CD4-positive, alpha-beta T cell (primary cell): ENCODE measurements at regions not wholly inside any gene's neighbourhood (a gene's known extent, or its start where the extent isn't known, plus 50 kb on each side); places are given as distances from the start of the nearest gene placed in this dataset.

Experiments used
- ATAC-seq: fragments of 200-7000 bp; cut with Tn5 transposase; one replicate; pipeline ENCODE4 v1.10.0; 2022; ENCODE audit warnings: mild to moderate bottlenecking; ENCODE audit not compliant: poor library complexity
- CTCF ChIA-PET: fragments of 350-600 bp; sonication (Branson Sonifier 250); formaldehyde crosslinking; loops from one replicate; lab custom pipeline; 2021; ENCODE audit warnings: antibody characterized with exemption, inconsistent platforms; lab: Charles Lee
- POLR2A ChIA-PET: fragments of 350-600 bp; sonication (Branson Sonifier 250); formaldehyde crosslinking; loops from one replicate; lab custom pipeline; 2021; ENCODE audit warnings: antibody characterized with exemption, inconsistent platforms; lab: Charles Lee
- DNase-seq, 14 experiments: peaks; one replicate each; pipeline ENCODE4 v3.0.0-alpha.2; 2013 to 2020; ENCODE audit warnings: mixed read lengths in 2 of 14
- H3K27ac ChIP-seq, 2 donors: one replicate each; pipeline versions ENCODE4 v1.5.1 to v1.7.0; 2013; ENCODE audit warnings: low read length in 2 of 2, low read depth in 1 of 2, mild to moderate bottlenecking in 1 of 2
- H3K27me3 ChIP-seq, 2 experiments: 1 replicate in 1 of 2; 2 replicates in 1 of 2; pipeline versions ENCODE4 v1.6.1 to v1.7.0; 2013; ENCODE audit warnings: low read length in 2 of 2, control low read depth in 1 of 2, mild to moderate bottlenecking in 1 of 2, moderate library complexity in 1 of 2; ENCODE audit not compliant: insufficient read depth in 2 of 2, control insufficient read depth in 1 of 2
- H3K36me3 ChIP-seq: one replicate; pipeline ENCODE4 v1.6.1; 2013; ENCODE audit warnings: low read length, control low read depth; ENCODE audit not compliant: insufficient read depth
- H3K4me1 ChIP-seq: one replicate; pipeline ENCODE4 v1.6.1; 2013; ENCODE audit warnings: low read length, control low read depth; ENCODE audit not compliant: insufficient read depth
- H3K4me3 ChIP-seq: one replicate; pipeline ENCODE4 v1.5.1; 2013; ENCODE audit warnings: mild to moderate bottlenecking, low read length, moderate library complexity
- H3K9me3 ChIP-seq, 2 experiments: 1 replicate in 1 of 2; 2 replicates in 1 of 2; pipeline versions ENCODE4 v1.6.1 to v1.7.0; 2013; ENCODE audit warnings: low read length in 2 of 2, mild to moderate bottlenecking in 2 of 2, control low read depth in 1 of 2, moderate library complexity in 1 of 2; ENCODE audit not compliant: control insufficient read depth in 1 of 2, insufficient read depth in 1 of 2
- H3K27ac Mint-ChIP-seq: one replicate; pipeline ENCODE4 v1.8.0; 2020; ENCODE audit warnings: mixed read lengths
- H3K27me3 Mint-ChIP-seq: one replicate; pipeline ENCODE4 v1.8.0; 2021; ENCODE audit warnings: mixed read lengths
- H3K36me3 Mint-ChIP-seq: one replicate; pipeline ENCODE4 v1.8.0; 2021; ENCODE audit warnings: low read depth, mixed read lengths
- H3K4me1 Mint-ChIP-seq: one replicate; pipeline ENCODE4 v1.8.0; 2021; ENCODE audit warnings: low read depth, mixed read lengths
- H3K4me3 Mint-ChIP-seq: one replicate; pipeline ENCODE4 v1.8.0; 2020; ENCODE audit warnings: mild to moderate bottlenecking, mixed read lengths
- H3K9me3 Mint-ChIP-seq: one replicate; pipeline ENCODE4 v1.8.0; 2020; ENCODE audit warnings: mixed read lengths
- intact Hi-C, 2 experiments: fragments of 100-400 bp; cut with DNase I in 1 of 2; cut with micrococcal nuclease in 1 of 2; formaldehyde crosslinking; loops; one replicate each; pipeline versions ENCODE4 v1.15.1 to v1.9.0; 2023 to 2025; cut with DNase I, micrococcal nuclease
- TF ChIP-seq, protein P1 (sequence below): fragments of 200-600 bp; IDR thresholded peaks from one replicate; pipeline ENCODE4 v1.8.0; 2022; ENCODE audit warnings: antibody characterized with exemption, mild to moderate bottlenecking

DNA sequence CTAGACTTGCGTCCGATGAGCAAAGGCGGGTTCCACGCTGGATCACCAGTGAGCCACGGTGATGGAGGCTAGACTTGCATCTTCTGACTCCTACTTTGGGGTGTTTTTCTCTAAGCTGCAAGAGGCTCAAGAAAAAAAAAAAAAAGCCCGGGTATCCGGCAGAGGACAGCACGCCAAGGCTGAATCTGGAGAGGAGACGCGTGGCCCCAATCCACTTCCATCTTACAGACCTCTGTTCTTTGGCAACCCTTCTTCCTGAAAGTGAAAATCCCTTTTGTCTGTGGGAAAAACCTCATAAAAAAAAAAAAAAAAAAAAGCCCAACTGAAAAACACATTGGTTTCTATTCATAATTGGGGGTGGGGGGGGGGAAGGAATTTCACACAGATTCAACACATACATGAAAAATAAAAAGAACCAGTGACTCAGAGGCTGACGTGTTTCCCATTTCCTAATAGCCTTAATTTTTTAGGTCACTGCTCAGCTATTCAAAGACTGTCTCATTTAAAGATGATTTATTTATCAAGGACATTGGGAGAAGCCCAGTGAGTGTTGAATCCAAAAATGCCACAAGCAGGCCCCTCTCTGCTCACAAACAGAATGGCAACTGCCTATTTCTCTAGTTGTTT lies 258.3 kb downstream of the FOXL1 start:
- Histone ChIP-seq H3K27me3 (no peaks in the 10 kb centered on the region), H3K9me3 (peaks cover 0 to 6% of the 10 kb centered on the region in 2 experiments), H3K4me3 (no peak overlapping the region), H3K4me1 (no peaks in the 10 kb centered on the region), H3K27ac (no peak overlapping the region), H3K36me3 (no peaks in the 10 kb centered on the region)
- no peak overlapping the region for H3K4me3 Mint-ChIP-seq
- TF ChIP-seq, protein P1, sequence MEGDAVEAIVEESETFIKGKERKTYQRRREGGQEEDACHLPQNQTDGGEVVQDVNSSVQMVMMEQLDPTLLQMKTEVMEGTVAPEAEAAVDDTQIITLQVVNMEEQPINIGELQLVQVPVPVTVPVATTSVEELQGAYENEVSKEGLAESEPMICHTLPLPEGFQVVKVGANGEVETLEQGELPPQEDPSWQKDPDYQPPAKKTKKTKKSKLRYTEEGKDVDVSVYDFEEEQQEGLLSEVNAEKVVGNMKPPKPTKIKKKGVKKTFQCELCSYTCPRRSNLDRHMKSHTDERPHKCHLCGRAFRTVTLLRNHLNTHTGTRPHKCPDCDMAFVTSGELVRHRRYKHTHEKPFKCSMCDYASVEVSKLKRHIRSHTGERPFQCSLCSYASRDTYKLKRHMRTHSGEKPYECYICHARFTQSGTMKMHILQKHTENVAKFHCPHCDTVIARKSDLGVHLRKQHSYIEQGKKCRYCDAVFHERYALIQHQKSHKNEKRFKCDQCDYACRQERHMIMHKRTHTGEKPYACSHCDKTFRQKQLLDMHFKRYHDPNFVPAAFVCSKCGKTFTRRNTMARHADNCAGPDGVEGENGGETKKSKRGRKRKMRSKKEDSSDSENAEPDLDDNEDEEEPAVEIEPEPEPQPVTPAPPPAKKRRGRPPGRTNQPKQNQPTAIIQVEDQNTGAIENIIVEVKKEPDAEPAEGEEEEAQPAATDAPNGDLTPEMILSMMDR: no peak
- H3K36me3 Mint-ChIP-seq: no peaks in the 10 kb centered on the region
- no peak for ATAC-seq
- no peaks in the 10 kb centered on the region for H3K4me1 Mint-ChIP-seq
- no peak overlapping the region for H3K27ac Mint-ChIP-seq
- intact Hi-C loops: no loop called here
- H3K27me3 Mint-ChIP-seq: no peaks in the 10 kb centered on the region
- ChIA-PET CTCF (no interaction called here), POLR2A (no interaction called here)
- DNase-seq: no peak
- no peaks in the 10 kb centered on the region for H3K9me3 Mint-ChIP-seq

DNA sequence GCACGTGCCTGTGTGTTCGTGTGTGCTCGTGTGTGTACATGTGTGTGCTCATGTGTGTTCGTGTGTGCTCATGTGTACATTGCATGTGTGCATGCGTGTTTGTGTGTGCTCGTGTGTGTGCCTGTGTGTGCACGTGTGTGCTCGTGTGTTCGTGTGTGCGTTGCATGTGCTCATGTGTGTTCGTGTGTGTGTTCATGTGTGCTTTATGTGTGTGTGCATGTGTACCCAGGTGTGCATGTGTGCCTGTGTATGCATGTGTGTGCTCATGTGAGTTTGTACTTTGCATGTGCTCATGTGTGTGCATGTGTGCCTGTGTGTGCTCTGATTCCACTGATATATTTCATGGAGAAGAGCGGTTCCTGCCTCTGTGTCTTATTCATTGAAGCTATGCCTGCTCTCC lies 265.5 kb downstream of the FOXL1 start:
- H3K4me3 ChIP-seq: no peak overlapping the region
- H3K27ac Mint-ChIP-seq: no peak overlapping the region
- H3K4me3 Mint-ChIP-seq: no peak overlapping the region
- DNase-seq (no peak), ATAC-seq (no peak)
- H3K4me1 Mint-ChIP-seq: no peaks in the 10 kb centered on the region
- TF ChIP-seq, protein P1: no peak
- no peaks in the 10 kb centered on the region for H3K27me3 Mint-ChIP-seq
- intact Hi-C loops: no loop called here
- ChIA-PET POLR2A (no interaction called here), CTCF (no interaction called here)
- no peaks in the 10 kb centered on the region for H3K9me3 Mint-ChIP-seq
- H3K4me1 ChIP-seq: no peaks in the 10 kb centered on the region
- no peak overlapping the region for H3K27ac ChIP-seq
- H3K9me3 ChIP-seq: peaks cover 0 to 21% of the 10 kb centered on the region in 2 experiments
- no peaks in the 10 kb centered on the region for H3K27me3 ChIP-seq
- no peaks in the 10 kb centered on the region for H3K36me3 Mint-ChIP-seq
- no peaks in the 10 kb centered on the region for H3K36me3 ChIP-seq

DNA sequence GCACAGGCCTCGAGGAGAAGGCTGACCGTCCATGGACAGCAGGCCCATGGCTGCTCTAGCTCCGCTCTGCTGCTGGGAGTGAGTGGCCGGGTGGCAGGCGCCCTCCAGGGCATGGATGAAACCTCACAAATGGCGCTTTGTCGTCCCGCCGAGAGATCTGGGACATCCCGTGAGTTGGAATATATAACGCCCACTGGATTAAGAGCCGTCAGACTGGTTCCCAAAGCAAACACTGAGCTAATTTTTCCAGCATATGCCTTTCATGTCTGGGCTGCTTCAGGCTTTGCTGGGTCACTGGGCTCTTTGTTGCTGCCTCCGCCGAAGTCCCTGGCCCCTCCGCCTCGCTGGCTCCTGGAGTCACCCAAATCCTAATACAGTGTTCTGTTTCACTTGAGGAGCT lies 266.3 kb downstream of the FOXL1 start:
- ATAC-seq (no peak), DNase-seq (no peak)
- Mint-ChIP-seq H3K4me3 (no peak overlapping the region), H3K27ac (no peak overlapping the region), H3K36me3 (no peaks in the 10 kb centered on the region), H3K27me3 (no peaks in the 10 kb centered on the region), H3K9me3 (no peaks in the 10 kb centered on the region), H3K4me1 (no peaks in the 10 kb centered on the region)
- no peak overlapping the region for H3K4me3 ChIP-seq
- CTCF ChIA-PET: no interaction called here
- H3K27me3 ChIP-seq: no peaks in the 10 kb centered on the region
- no peak overlapping the region for H3K27ac ChIP-seq
- no peaks in the 10 kb centered on the region for H3K36me3 ChIP-seq
- TF ChIP-seq, protein P1: no peak
- POLR2A ChIA-PET: no interaction called here
- no peaks in the 10 kb centered on the region for H3K4me1 ChIP-seq
- intact Hi-C loops: no loop called here
- H3K9me3 ChIP-seq: peaks cover 0 to 21% of the 10 kb centered on the region in 2 experiments
